ENCODE measurements at regions not wholly inside any gene's neighbourhood (a gene's known extent, or its start where the extent isn't known, plus 50 kb on each side); places are given as distances from the start of the nearest gene placed in this dataset.
"Not testable (repeated sequence)": the region's sequence is repeated elsewhere in the genome, so short reads cannot be mapped to it uniquely, and the experiment has no call there.

GRCh38 chr4:75285837-75286236 is 228.4 kb downstream of the RCHY1 start:
- DNase-seq, result no peak

- no peak for DNase-seq
Observed at GRCh38 chr4:75284831-75285230, 229.4 kb downstream of the RCHY1 start.

GRCh38 chr4:75280461-75280860 is 233.7 kb downstream of the RCHY1 start:
- not testable (repeated sequence) for DNase-seq

- no peak for DNase-seq
Observed at GRCh38 chr4:75259306-75259705, 254.9 kb downstream of the RCHY1 start.

- no peak for DNase-seq
Observed at GRCh38 chr4:75255261-75255660, 258.9 kb downstream of the RCHY1 start.

GRCh38 chr4:75254745-75255144 is 259.5 kb downstream of the RCHY1 start:
- no peak for DNase-seq

GRCh38 chr4:75253094-75253493 is 261.1 kb downstream of the RCHY1 start:
- not testable (repeated sequence) for DNase-seq

- DNase-seq, result no peak
Observed at GRCh38 chr4:75251547-75251946, 262.7 kb downstream of the RCHY1 start.

- no peak for DNase-seq
Observed at GRCh38 chr4:75249739-75250138, 264.5 kb downstream of the RCHY1 start.

GRCh38 chr4:75248770-75249407 is 265.3 kb downstream of the RCHY1 start:
- no peak for DNase-seq

- DNase-seq, result no peak
Observed at GRCh38 chr4:75244325-75244724, 269.9 kb downstream of the RCHY1 start.

GRCh38 chr4:75243570-75243969 is 270.6 kb downstream of the RCHY1 start:
- DNase-seq, result no peak

GRCh38 chr4:75235359-75235951 is 278.7 kb downstream of the RCHY1 start:
- no peak for DNase-seq

- DNase-seq, result no peak
Observed at GRCh38 chr4:75232546-75232945, 281.7 kb downstream of the RCHY1 start.

- DNase-seq, result no peak
Observed at GRCh38 chr4:75229806-75230570, 284.2 kb downstream of the RCHY1 start.

- no peak for DNase-seq
Observed at GRCh38 chr4:75213480-75213879, 280.6 kb downstream of the PARM1 start.

GRCh38 chr4:75211422-75211821 is 278.5 kb downstream of the PARM1 start:
- DNase-seq, result no peak

- no peak for DNase-seq
Observed at GRCh38 chr4:75207902-75208301, 275.0 kb downstream of the PARM1 start.

- DNase-seq, result no peak
Observed at GRCh38 chr4:75195111-75195510, 262.2 kb downstream of the PARM1 start.

- no peak for DNase-seq
Observed at GRCh38 chr4:75194180-75194579, 261.3 kb downstream of the PARM1 start.

GRCh38 chr4:75192182-75192581 is 259.3 kb downstream of the PARM1 start:
- DNase-seq, result not testable (repeated sequence)

- DNase-seq, result no peak
Observed at GRCh38 chr4:75189711-75190335, 256.9 kb downstream of the PARM1 start.

Data from hematopoietic multipotent progenitor cell treated with erythropoietin and hydrocortisone succinate and interleukin-3 and kit ligand, for 6 days (in vitro differentiated cells).